ENCODE measurements at regions not wholly inside any gene's neighbourhood (a gene's known extent, or its start where the extent isn't known, plus 50 kb on each side); places are given as distances from the start of the nearest gene placed in this dataset.

DNA sequence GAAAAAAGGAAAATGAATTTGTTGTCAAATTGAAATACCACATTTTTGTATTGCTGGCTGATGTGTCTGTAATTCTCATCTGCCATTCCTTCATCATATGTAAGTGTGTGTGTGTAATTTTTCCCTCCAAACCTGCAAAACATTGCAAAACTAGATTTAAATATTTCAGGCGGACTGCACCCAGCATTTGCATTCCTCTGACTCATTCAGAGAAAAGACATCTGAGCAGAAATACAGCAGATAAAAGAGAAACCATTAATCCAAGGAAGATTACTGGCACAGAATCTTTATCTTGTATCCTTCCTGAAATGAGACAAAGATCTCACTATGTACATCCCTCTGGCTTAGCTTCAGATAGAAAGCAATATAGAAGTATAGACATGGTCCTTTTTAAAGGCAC lies 275.3 kb downstream of the TMEM38B start:
- no peak overlapping the region for H3K4me3 ChIP-seq (ENCODE audit: extremely low read depth in 1 of 4, insufficient read depth in 2 of 4, low read depth in 3 of 4, low read length in 4 of 4)
- no peak overlapping the region for H2BK5ac ChIP-seq (ENCODE audit: low read depth, low read length)
- no peak overlapping the region for H3K4ac ChIP-seq (replicated peaks; ENCODE audit: insufficient read length, low read depth, low read length)
- H2BK15ac ChIP-seq (ENCODE audit: low read length): no peak overlapping the region
- no peak overlapping the region for H3K9ac ChIP-seq (replicated peaks in 1 of 4; ENCODE audit: extremely low read depth in 1 of 4, low read depth in 3 of 4, low read length in 3 of 4)
- CTCF ChIA-PET (ENCODE audit: partially characterized antibody): interaction anchor here (1.3 kb wide), 1 partner anchor 11 kb away, joined by 3 read pairs; no protein-coding TSS in a partner anchor
- H3K79me1 ChIP-seq (ENCODE audit: low read depth, low read length): no peaks in the 10 kb centered on the region
- no peak overlapping the region for H3K14ac ChIP-seq (ENCODE audit: insufficient read length)
- peaks cover 0 to 10% (median 6%) of the 10 kb centered on the region in 4 experiments; a peak in 3 of 7 replicates for H3K27me3 ChIP-seq (replicated peaks in 1 of 4; ENCODE audit: control insufficient read depth in 3 of 4, extremely low read depth in 1 of 4, insufficient read depth in 3 of 4, low read length in 3 of 4)
- H3K9me3 ChIP-seq (ENCODE audit: insufficient read depth in 2 of 2, low read depth in 1 of 2, low read length in 1 of 2): no peaks in the 10 kb centered on the region
- H3K23me2 ChIP-seq (ENCODE audit: low read depth, low read length): no peaks in the 10 kb centered on the region
- H3K27ac ChIP-seq (ENCODE audit: low read depth, low read length): no peak overlapping the region
- H4K8ac ChIP-seq (ENCODE audit: extremely low read depth, insufficient read depth, low read length): no peak overlapping the region
- no peak overlapping the region for H3K18ac ChIP-seq (ENCODE audit: extremely low read depth, low read length)
- WGBS, 2 experiments (ENCODE audit: extremely low coverage in 1 of 2, insufficient coverage in 1 of 2, insufficient read length in 1 of 2, insufficient replicate concordance in 2 of 2, low coverage in 1 of 2, low lambda C conversion rate in 2 of 2, missing lambda C conversion rate in 1 of 2): 73% methylated on average over 1 of the region's 1 CpG; no CpG with 5 or more reads in 1 of the 2 experiments
- H4K20me1 ChIP-seq (replicated peaks in 1 of 2; ENCODE audit: control insufficient read depth in 1 of 2, insufficient read depth in 2 of 2, low read length in 2 of 2): peaks cover 0 to 2% of the 10 kb centered on the region in 2 experiments
- POLR2A ChIA-PET (ENCODE audit: partially characterized antibody): no interaction called here
- H3K23ac ChIP-seq (ENCODE audit: insufficient read length): no peak overlapping the region
- H3K56ac ChIP-seq (replicated peaks; ENCODE audit: insufficient read length, low read depth, low read length): no peak overlapping the region
- H2AFZ ChIP-seq (ENCODE audit: low read length): no peak overlapping the region
- H3K79me2 ChIP-seq (ENCODE audit: control insufficient read depth in 1 of 2, insufficient read depth in 2 of 2, low read length in 2 of 2): no peaks in the 10 kb centered on the region
- H3K4me2 ChIP-seq (ENCODE audit: insufficient read depth in 1 of 2, low read depth in 2 of 2, low read length in 2 of 2): no peak overlapping the region
- DNase-seq (ENCODE audit: low read depth in 1 of 2, low spot score in 2 of 2): no peak
- no peak overlapping the region for H2AK5ac ChIP-seq (ENCODE audit: low read depth, low read length)
- H2BK12ac ChIP-seq (ENCODE audit: low read depth, low read length): no peak overlapping the region
- H3K36me3 ChIP-seq (ENCODE audit: control insufficient read depth in 2 of 4, insufficient read depth in 4 of 4, low read length in 3 of 4): no peaks in the 10 kb centered on the region
- H4K91ac ChIP-seq (replicated peaks; ENCODE audit: insufficient read length, low read length): no peak overlapping the region
- no peak for FAIRE-seq
- no peak overlapping the region for H2BK120ac ChIP-seq (replicated peaks; ENCODE audit: low read depth, low read length)
- no peak overlapping the region for H2BK20ac ChIP-seq (ENCODE audit: low read length)
- no peak overlapping the region for H4K5ac ChIP-seq (ENCODE audit: insufficient read length, low read depth, low read length)
- H3K4me1 ChIP-seq (replicated peaks in 1 of 4; ENCODE audit: control insufficient read depth in 3 of 4, insufficient read depth in 4 of 4, low read length in 3 of 4): peaks cover 0 to 4% (median 0%) of the 10 kb centered on the region in 4 experiments; a peak in 1 of 7 replicates
- no peak for TF ChIP-seq PHF8 (conservative IDR thresholded peaks at IDR 0.05; ENCODE audit: low read depth, low read length)
- TF ChIP-seq TAF1 (IDR thresholded peaks at IDR 0.05; ENCODE audit: low read depth, low read length): no peak
- no peak for TF ChIP-seq NANOG (IDR thresholded peaks at IDR 0.05; ENCODE audit: insufficient read depth, low read depth, low read length, poor library complexity, severe bottlenecking)

Measured in H1 (cell line).